Neural progenitor cell (in vitro differentiated cells): ENCODE measurements at regions not wholly inside any gene's neighbourhood (a gene's known extent, or its start where the extent isn't known, plus 50 kb on each side); places are given as distances from the start of the nearest gene placed in this dataset.

Experiments used
- CTCF ChIP-seq: fragments of 200-600 bp; sonication (generic); IDR thresholded peaks from 2 replicates; pipeline ENCODE4 v1.5.1; 2017; ENCODE audit warnings: antibody characterized with exemption, mild to moderate bottlenecking
- EZH2 ChIP-seq: fragments of 200-600 bp; sonication (generic); IDR thresholded peaks from 2 replicates; pipeline ENCODE4 v1.6.1; 2017; ENCODE audit warnings: antibody characterized with exemption, mild to moderate bottlenecking, moderate library complexity
- EZH2phosphoT487 ChIP-seq: fragments of 200-600 bp; sonication (generic); IDR thresholded peaks from 2 replicates; pipeline ENCODE4 v1.6.1; 2017; ENCODE audit warnings: antibody characterized with exemption

- TF ChIP-seq CTCF (no peak), EZH2phosphoT487 (no peak), EZH2 (no peak)
These were observed 140.7 kb downstream of the NOL4 start for GRCh38 chr18:34083910-34084535.
